ENCODE measurements at regions not wholly inside any gene's neighbourhood (a gene's known extent, or its start where the extent isn't known, plus 50 kb on each side); places are given as distances from the start of the nearest gene placed in this dataset.

GRCh38 chr2:144858211-144858610 lies 338.3 kb upstream of the ZEB2 start:
- Histone ChIP-seq H3K9me3 (peaks cover 0 to 8% (median 0%) of the 10 kb centered on the region in 3 donors), H3K4me1 (no peaks in the 10 kb centered on the region), H3K27ac (no peak overlapping the region), H3K36me3 (no peaks in the 10 kb centered on the region), H3K27me3 (no peaks in the 10 kb centered on the region), H3K4me3 (no peak overlapping the region)
- no peak for TF ChIP-seq POLR2A (IDR thresholded peaks at IDR 0.05)
- no peak for TF ChIP-seq POLR2AphosphoS5 (IDR thresholded peaks at IDR 0.05)
- TF ChIP-seq EP300 (IDR thresholded peaks at IDR 0.05) = no peak
- no peak for TF ChIP-seq CTCF (IDR thresholded peaks at IDR 0.05)
- ATAC-seq = no peak
- WGBS, 2 donors (ENCODE audit: low coverage in 1 of 2) = 42 to 79% methylated on average over 4 of the region's 4 CpGs

DNA sequence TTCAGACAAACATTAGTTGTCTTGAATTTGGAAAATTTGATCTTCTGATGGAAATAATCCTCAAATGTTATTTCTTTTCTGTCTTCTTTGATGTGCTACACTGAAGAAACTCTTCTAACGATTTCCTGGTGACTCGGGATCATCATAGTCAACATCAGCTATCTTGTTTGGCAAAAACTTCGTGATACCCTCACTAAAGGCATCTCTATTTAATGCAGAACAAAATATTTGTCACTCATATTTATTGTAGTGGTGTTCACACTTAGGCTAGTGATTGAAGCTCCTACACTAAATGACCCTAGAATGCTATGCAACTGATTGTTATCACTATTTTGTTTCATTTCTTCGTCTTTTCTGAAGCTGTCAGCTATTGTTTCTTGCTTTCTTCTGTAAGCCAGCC lies 334.7 kb upstream of the ZEB2 start:
- no peak overlapping the region for H3K4me3 ChIP-seq
- ATAC-seq = no peak
- peaks cover 0 to 8% (median 0%) of the 10 kb centered on the region in 3 donors for H3K9me3 ChIP-seq
- no peak for TF ChIP-seq CTCF (IDR thresholded peaks at IDR 0.05)
- TF ChIP-seq POLR2A (IDR thresholded peaks at IDR 0.05) = no peak
- no peak for TF ChIP-seq POLR2AphosphoS5 (IDR thresholded peaks at IDR 0.05)
- TF ChIP-seq EP300 (IDR thresholded peaks at IDR 0.05) = no peak
- 97 to 100% methylated on average over 3 to 4 of the region's 4 CpGs for WGBS, 2 donors (ENCODE audit: low coverage in 1 of 2)
- H3K27ac ChIP-seq = no peak overlapping the region
- no peaks in the 10 kb centered on the region for H3K36me3 ChIP-seq
- H3K27me3 ChIP-seq = no peaks in the 10 kb centered on the region
- peaks cover 0 to 2% (median under 1%) of the 10 kb centered on the region in 3 donors for H3K4me1 ChIP-seq

GRCh38 chr2:144849612-144850011 lies 329.7 kb upstream of the ZEB2 start:
- TF ChIP-seq POLR2A (IDR thresholded peaks at IDR 0.05) (no peak), POLR2AphosphoS5 (IDR thresholded peaks at IDR 0.05) (no peak), EP300 (IDR thresholded peaks at IDR 0.05) (no peak), CTCF (IDR thresholded peaks at IDR 0.05) (no peak)
- H3K4me1 ChIP-seq = peaks cover 0 to 8% (median 3%) of the 10 kb centered on the region in 3 donors
- ATAC-seq = no peak
- 46 to 79% methylated on average over 2 to 3 of the region's 3 CpGs for WGBS, 2 donors (ENCODE audit: low coverage in 1 of 2)
- no peaks in the 10 kb centered on the region for H3K36me3 ChIP-seq
- H3K27me3 ChIP-seq = no peaks in the 10 kb centered on the region
- H3K27ac ChIP-seq = no peak overlapping the region
- H3K4me3 ChIP-seq = no peak overlapping the region
- peaks cover 0 to 5% (median 0%) of the 10 kb centered on the region in 3 donors for H3K9me3 ChIP-seq

DNA sequence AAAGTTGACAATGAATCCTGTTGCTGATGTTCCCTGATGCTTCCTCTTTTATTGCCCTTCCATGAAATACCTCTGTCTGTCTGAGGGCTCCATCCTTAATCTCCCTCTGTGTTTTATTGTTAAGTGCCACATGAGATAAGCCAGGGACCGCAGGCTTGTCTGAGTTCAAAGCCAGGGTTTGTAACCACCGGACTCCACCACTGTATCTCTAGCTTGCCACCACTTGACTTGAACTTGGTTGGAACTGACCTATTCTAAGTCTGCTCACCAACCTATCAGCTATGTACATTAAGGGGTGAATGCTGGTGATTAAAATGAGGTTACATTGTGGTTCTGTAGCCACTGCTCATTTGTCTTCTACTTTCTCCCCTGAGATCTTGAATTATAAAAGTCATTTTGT lies 328.5 kb upstream of the ZEB2 start:
- Histone ChIP-seq H3K4me3 (no peak overlapping the region), H3K27ac (no peak overlapping the region), H3K9me3 (no peaks in the 10 kb centered on the region), H3K4me1 (peaks cover 0 to 8% (median 3%) of the 10 kb centered on the region in 3 donors), H3K27me3 (no peaks in the 10 kb centered on the region), H3K36me3 (no peaks in the 10 kb centered on the region)
- no peak for ATAC-seq
- 94% methylated on average over 2 of the region's 2 CpGs; no CpG with 5 or more reads in 1 of the 2 donors for WGBS, 2 donors (ENCODE audit: low coverage in 1 of 2)
- TF ChIP-seq POLR2A (IDR thresholded peaks at IDR 0.05) = no peak
- TF ChIP-seq POLR2AphosphoS5 (IDR thresholded peaks at IDR 0.05) = no peak
- TF ChIP-seq CTCF (IDR thresholded peaks at IDR 0.05) = no peak
- TF ChIP-seq EP300 (IDR thresholded peaks at IDR 0.05) = no peak

DNA sequence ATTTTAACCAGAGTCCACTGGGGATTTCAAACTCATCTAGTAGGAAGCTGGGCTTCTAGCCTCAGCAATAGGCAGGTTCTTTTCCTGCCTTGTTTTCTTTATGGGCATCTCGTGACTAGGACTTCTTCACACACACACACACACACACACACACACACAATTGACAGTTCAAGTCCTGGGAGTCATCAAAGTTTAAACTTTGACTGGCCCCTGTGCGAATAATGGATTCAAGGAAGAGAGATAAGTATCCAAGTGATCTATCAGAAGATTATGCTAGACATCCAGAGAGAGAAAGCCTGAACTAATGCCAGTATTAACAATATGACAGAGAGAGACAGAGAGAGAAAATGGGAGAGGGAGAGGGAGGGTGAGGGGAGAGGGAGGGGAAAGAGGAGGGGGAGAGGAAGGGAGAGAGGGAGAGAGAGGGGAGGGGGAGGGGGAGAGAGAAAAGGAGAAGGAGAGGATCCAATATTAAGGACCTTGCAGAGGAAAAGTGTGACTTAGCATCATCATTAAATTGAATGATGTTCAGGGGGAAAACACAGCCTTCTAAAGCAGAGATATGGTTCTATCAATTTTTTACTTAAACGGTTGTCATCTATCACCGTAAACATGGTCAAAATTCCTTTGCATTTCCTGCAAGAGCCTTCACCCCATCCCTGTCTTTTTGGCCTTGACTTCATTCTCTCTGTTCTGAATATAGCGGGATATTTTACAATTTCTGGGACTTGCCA lies 327.6 kb upstream of the ZEB2 start:
- H3K4me3 ChIP-seq = no peak overlapping the region
- H3K27ac ChIP-seq = no peak overlapping the region
- no peaks in the 10 kb centered on the region for H3K36me3 ChIP-seq
- H3K27me3 ChIP-seq = no peaks in the 10 kb centered on the region
- H3K9me3 ChIP-seq = no peaks in the 10 kb centered on the region
- 75 to 86% methylated on average over 3 to 4 of the region's 5 CpGs for WGBS, 2 donors (ENCODE audit: low coverage in 1 of 2)
- TF ChIP-seq EP300 (IDR thresholded peaks at IDR 0.05) (no peak), POLR2A (IDR thresholded peaks at IDR 0.05) (no peak), POLR2AphosphoS5 (IDR thresholded peaks at IDR 0.05) (no peak), CTCF (IDR thresholded peaks at IDR 0.05) (no peak)
- no peak for ATAC-seq
- H3K4me1 ChIP-seq = peaks cover 0 to 8% (median 3%) of the 10 kb centered on the region in 3 donors
